ENCODE measurements at regions not wholly inside any gene's neighbourhood (a gene's known extent, or its start where the extent isn't known, plus 50 kb on each side); places are given as distances from the start of the nearest gene placed in this dataset.

- TF ChIP-seq, protein P1, sequence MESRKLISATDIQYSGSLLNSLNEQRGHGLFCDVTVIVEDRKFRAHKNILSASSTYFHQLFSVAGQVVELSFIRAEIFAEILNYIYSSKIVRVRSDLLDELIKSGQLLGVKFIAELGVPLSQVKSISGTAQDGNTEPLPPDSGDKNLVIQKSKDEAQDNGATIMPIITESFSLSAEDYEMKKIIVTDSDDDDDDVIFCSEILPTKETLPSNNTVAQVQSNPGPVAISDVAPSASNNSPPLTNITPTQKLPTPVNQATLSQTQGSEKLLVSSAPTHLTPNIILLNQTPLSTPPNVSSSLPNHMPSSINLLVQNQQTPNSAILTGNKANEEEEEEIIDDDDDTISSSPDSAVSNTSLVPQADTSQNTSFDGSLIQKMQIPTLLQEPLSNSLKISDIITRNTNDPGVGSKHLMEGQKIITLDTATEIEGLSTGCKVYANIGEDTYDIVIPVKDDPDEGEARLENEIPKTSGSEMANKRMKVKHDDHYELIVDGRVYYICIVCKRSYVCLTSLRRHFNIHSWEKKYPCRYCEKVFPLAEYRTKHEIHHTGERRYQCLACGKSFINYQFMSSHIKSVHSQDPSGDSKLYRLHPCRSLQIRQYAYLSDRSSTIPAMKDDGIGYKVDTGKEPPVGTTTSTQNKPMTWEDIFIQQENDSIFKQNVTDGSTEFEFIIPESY (IDR thresholded peaks at IDR 0.05), result no peak
- TF ChIP-seq YY1 (IDR thresholded peaks at IDR 0.05; ENCODE audit: low read depth, low read length) (no peak), EGR1 (IDR thresholded peaks at IDR 0.05; ENCODE audit: borderline replicate concordance in 1 of 2, low read depth in 2 of 2, low read length in 2 of 2) (no peak), MYC (IDR thresholded peaks at IDR 0.05; ENCODE audit: insufficient read depth, insufficient read length, insufficient replicate concordance, low read length, severe bottlenecking) (no peak), RAD21 (IDR thresholded peaks at IDR 0.05; ENCODE audit: insufficient read depth, low read depth, low read length) (no peak)
These were observed 210.1 kb downstream of the TFAP2C start for GRCh38 chr20:56839222-56839621.
